ENCODE measurements at regions not wholly inside any gene's neighbourhood (a gene's known extent, or its start where the extent isn't known, plus 50 kb on each side); places are given as distances from the start of the nearest gene placed in this dataset.
A peak's percentile ranks its signal among the peaks of the same experiment; 100 is the strongest.

DNA sequence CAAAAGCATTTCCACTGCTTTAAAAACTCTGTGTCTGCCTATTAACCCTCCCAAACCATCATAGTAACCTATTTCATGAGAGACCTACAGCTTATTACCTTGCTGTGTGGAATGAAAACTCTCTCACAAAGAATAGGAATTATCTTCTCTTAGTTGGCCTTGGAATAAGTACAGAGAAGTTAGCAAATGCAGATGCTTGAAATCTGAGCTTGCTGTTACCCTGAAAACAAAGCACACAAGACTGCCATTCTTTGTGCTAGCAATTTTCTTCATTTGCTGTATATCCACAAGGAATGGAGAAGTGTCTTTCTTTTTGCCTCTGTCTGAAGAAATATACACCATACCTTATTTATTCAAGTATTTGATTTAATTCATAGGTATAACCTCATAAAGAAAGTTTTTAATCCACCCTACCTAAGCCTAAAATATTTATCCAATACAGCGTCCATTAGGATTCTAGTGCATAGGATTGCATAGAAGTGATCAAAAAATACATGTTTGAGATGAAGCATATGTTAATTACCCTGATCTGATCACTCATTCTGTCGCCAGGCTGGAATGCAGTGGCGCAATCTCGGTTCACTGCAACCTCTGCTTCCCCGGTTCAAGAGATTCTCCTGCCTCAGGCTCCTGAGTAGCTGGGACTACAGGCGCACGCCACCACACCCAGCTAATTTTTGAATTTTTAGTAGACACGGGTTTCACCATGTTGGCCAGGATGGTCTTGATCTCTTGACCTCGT lies 451.1 kb downstream of the LTN1 start:
- Mint-ChIP-seq H3K27ac (no peak overlapping the region), H3K36me3 (no peaks in the 10 kb centered on the region), H3K27me3 (peaks cover 2% of the 10 kb centered on the region), H3K4me1 (no peaks in the 10 kb centered on the region), H3K4me3 (no peak overlapping the region), H3K9me3 (ENCODE audit: low read depth) (no peaks in the 10 kb centered on the region)
- CTCF ChIA-PET = no interaction called here
- ATAC-seq (no peak), DNase-seq (no peak)

DNA sequence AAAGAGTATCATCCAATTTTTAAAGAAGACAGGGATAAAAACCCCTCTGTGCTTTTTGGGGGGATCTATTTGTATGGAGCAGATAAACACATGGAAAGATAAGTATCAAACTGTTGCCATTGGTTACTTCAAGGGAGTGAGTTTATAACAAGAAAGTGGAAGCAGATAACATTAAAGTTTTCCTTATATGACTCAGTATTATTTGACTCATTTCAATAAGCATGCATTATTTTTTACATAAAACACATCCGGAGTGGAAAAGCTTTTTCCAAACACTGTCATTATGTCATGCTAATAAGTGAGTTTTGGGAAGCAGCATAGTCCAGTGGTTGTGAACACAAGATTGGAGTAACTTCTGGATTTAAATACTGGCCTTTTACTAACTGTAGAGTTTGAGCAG lies 452.2 kb downstream of the LTN1 start:
- CTCF ChIA-PET = no interaction called here
- no peak overlapping the region for H3K4me3 Mint-ChIP-seq
- DNase-seq = no peak

DNA sequence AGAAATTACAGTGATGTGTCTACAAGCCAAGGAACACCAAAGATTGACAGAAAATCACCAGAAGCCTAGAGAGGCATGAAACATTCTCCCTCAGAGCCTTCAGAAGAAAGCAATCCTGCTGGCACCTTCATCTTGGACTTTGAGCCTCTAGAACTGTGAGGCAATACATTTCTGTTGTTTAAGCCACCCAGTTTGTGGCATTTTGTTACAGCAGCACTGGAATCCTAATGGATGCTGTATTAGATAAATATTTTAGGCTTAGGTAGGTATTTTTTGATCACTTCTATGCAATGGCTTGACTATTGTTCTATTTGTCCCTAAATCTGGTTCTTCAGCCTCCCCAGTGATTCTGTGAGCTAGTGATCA lies 453.1 kb downstream of the LTN1 start:
- ATAC-seq = no peak
- Mint-ChIP-seq H3K4me1 (no peaks in the 10 kb centered on the region), H3K27ac (no peak overlapping the region), H3K36me3 (no peaks in the 10 kb centered on the region), H3K9me3 (ENCODE audit: low read depth) (no peaks in the 10 kb centered on the region), H3K4me3 (no peak overlapping the region), H3K27me3 (peaks cover 8% of the 10 kb centered on the region)
- CTCF ChIA-PET = no interaction called here
- no peak for DNase-seq

More for the DNA sequence above, 452.2 kb downstream of the LTN1 start:
- no peak for ATAC-seq
- no peaks in the 10 kb centered on the region for H3K4me1 Mint-ChIP-seq
- H3K27ac Mint-ChIP-seq = no peak overlapping the region
- H3K9me3 Mint-ChIP-seq (ENCODE audit: low read depth) = no peaks in the 10 kb centered on the region
- H3K36me3 Mint-ChIP-seq = no peaks in the 10 kb centered on the region
- peaks cover 2% of the 10 kb centered on the region for H3K27me3 Mint-ChIP-seq

DNA sequence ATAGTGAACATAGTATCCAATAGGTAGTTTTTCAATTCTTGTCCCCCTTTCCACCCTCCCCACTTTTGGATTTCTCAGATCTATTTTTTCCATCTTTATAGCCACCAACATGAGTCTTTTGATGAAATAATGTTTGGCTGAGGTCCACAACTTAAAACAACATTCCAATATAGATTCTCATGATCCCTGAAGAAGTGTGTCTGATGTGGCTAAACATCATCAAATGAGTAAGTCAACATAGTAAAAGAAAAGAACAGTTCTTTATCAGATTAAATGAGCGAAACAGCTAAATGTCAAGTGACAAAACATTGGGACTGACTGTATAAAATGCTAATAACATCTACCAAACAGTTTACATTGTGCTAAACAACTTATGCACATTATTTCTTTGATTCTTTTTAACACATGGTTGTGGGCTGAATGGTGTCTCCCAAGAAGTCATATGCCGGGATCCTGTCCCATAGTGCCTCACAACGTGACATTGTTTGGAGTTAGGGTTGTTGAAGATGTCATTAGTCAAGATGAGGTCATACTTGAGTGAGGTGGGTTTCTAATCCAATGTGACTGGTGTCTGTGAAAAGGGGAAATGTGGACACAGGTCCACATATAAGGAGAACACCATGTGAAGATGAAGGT lies 453.6 kb downstream of the LTN1 start:
- no peaks in the 10 kb centered on the region for H3K9me3 Mint-ChIP-seq (ENCODE audit: low read depth)
- no peaks in the 10 kb centered on the region for H3K36me3 Mint-ChIP-seq
- peaks cover 8% of the 10 kb centered on the region for H3K27me3 Mint-ChIP-seq
- ATAC-seq (no peak), DNase-seq (no peak)
- no peak overlapping the region for H3K4me3 Mint-ChIP-seq
- CTCF ChIA-PET = no interaction called here
- no peak overlapping the region for H3K27ac Mint-ChIP-seq
- H3K4me1 Mint-ChIP-seq = no peaks in the 10 kb centered on the region

DNA sequence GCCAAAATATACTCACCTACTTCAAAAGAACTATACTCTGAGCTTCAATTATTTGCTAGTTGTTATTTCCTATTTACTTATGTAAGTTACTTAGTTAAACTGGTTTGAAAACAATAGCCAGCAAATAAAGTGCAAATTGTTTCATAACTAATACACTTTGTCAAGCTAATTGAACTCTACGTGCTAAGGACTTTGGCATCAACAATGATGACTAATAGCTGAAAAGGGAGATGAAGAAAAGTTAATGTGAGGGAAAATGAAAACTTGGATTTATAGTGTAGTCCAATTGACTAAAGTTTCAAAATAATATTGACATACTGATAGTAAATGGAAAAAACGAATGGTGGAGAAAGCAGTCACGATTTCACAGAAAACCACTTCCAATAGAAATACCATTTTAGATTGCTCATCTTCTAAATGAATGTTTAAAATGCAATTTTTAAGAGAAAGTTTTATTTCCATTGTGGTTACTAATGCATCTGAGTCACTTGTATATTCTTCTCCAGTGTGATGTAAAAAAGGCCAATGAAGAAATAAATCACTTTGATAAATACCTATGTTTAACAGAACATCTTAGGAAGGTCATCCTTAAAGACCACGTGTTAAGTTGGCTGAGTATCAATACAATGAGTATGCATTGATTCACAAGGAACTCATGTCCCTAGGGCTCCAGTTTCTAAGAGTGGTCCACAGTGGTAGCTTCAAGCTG lies 455.2 kb downstream of the LTN1 start:
- ATAC-seq (no peak), DNase-seq (no peak)
- CTCF ChIA-PET = no interaction called here
- H3K27ac Mint-ChIP-seq = no peak overlapping the region
- H3K9me3 Mint-ChIP-seq (ENCODE audit: low read depth) = no peaks in the 10 kb centered on the region
- no peaks in the 10 kb centered on the region for H3K4me1 Mint-ChIP-seq
- H3K36me3 Mint-ChIP-seq = no peaks in the 10 kb centered on the region
- H3K4me3 Mint-ChIP-seq = no peak overlapping the region
- H3K27me3 Mint-ChIP-seq = peaks cover 11% of the 10 kb centered on the region

DNA sequence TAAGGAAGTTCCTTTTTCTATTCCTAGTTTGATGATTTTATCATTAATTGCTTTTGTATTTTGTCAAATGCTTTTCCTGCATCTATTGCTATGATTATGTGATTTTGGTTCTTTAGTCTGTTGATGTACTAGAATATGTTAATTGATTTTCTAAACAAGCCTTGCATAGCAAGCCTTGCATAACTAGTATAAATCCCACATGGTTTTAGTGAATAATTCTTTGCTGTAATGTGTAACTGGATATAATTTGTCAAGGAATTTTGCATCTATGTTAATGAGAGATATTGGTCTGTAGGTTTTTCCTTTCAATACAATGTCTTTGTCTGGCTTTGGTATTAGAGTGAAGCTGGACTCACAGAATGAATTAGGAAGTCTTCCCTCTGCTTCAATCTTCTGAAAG lies 460.2 kb downstream of the LTN1 start:
- H3K27ac Mint-ChIP-seq = no peak overlapping the region
- H3K4me1 Mint-ChIP-seq = no peaks in the 10 kb centered on the region
- no peak for DNase-seq
- CTCF ChIA-PET = no interaction called here
- no peak for ATAC-seq
- no peaks in the 10 kb centered on the region for H3K9me3 Mint-ChIP-seq (ENCODE audit: low read depth)
- peaks cover 20% of the 10 kb centered on the region for H3K27me3 Mint-ChIP-seq
- no peak overlapping the region for H3K4me3 Mint-ChIP-seq
- no peaks in the 10 kb centered on the region for H3K36me3 Mint-ChIP-seq

DNA sequence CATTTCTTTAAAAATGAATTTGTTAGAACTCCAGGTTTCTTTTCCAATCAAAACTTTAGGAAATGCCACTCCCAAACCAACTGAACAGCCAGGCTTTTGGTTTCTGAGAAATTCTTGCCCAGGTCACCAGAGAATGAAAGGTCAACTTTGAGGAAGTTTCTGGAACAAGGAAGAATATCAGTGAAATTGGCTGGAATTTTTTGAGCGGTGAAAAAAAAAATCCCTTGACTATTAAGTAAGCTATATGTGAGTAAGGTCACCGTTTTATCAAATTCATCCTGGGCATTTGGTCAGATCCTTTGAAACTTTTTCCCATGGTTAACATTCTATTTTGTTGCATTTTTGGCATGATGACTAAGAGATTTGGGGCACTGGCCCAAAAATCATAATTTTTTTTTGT lies 469.3 kb downstream of the LTN1 start:
- Mint-ChIP-seq H3K4me3 (no peak overlapping the region), H3K27me3 (peaks cover 9% of the 10 kb centered on the region), H3K27ac (no peak overlapping the region), H3K4me1 (peaks cover 3% of the 10 kb centered on the region), H3K36me3 (no peaks in the 10 kb centered on the region), H3K9me3 (ENCODE audit: low read depth) (no peaks in the 10 kb centered on the region)
- ATAC-seq = no peak
- DNase-seq = no peak
- CTCF ChIA-PET = no interaction called here

DNA sequence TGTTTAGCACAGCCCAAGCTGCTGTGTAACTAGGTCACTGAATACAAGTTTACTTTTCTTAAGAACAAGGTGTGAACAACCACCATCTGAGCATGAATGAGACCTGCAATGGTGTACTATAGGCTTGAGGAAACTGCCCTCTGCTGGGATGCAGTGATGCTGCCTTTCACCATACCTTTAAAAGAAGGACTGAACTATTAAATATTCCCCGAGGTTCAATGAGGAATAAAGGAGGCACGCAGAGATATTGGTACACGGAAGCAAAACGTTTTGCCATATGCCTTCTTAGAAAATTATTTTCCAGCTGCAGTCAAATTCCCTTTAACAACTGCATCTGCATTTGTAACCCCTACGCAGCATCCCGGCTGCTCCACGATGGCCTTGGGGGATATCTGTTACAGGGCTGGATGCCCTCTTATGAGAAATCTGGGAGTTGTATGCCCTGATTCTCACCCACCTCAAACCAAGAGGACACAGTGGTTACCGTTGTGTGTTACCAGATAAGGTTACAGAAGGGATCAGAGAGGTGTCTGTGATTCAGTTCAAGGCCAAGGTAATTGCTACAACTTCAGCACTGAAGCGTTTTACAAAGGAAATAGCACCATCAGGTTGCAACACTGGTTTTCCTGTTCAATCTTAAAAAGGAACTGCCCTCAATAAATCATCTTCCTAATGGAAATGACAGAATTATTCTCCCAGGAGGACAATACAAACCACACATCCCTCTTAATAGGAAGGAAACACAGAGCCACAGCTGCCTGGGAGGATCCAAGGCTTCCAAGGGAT lies 470.5 kb downstream of the LTN1 start:
- H3K4me1 Mint-ChIP-seq = peaks cover 3% of the 10 kb centered on the region
- H3K4me3 Mint-ChIP-seq = no peak overlapping the region
- CTCF ChIA-PET = interaction anchor here (2.0 kb wide), 1 partner anchor 223 kb away, joined by 7 read pairs; no protein-coding TSS in a partner anchor
- no peak overlapping the region for H3K27ac Mint-ChIP-seq
- ATAC-seq (no peak), DNase-seq (no peak)
- H3K27me3 Mint-ChIP-seq = peaks cover 9% of the 10 kb centered on the region
- H3K36me3 Mint-ChIP-seq = no peaks in the 10 kb centered on the region
- no peaks in the 10 kb centered on the region for H3K9me3 Mint-ChIP-seq (ENCODE audit: low read depth)

DNA sequence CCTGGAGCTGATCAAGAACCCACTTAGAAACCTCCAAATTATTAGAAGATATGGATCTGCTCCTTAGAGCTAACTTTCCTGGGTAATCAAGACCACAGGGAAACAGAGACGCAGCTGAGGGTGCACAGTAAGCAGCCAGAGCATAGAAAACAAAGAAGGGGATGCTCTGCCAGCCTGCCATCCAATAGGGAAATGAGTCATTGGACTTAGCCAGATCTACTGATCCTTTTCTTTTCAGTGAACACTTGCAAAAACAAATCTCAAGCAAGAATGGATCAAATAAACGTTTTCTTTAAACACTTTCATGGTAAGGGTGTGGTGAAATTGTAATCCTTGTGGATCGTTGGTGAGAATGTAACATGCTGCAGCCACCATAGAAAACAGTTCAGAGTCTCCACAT lies 474.0 kb downstream of the LTN1 start:
- Mint-ChIP-seq H3K36me3 (no peaks in the 10 kb centered on the region), H3K4me1 (peaks cover 3% of the 10 kb centered on the region), H3K4me3 (no peak overlapping the region), H3K27ac (no peak overlapping the region), H3K27me3 (peaks cover 6% of the 10 kb centered on the region), H3K9me3 (ENCODE audit: low read depth) (no peaks in the 10 kb centered on the region)
- ATAC-seq (no peak), DNase-seq (no peak)
- CTCF ChIA-PET = interaction anchor here (6.2 kb wide), 1 partner anchor 226 kb away, joined by 89 read pairs; no protein-coding TSS in a partner anchor

DNA sequence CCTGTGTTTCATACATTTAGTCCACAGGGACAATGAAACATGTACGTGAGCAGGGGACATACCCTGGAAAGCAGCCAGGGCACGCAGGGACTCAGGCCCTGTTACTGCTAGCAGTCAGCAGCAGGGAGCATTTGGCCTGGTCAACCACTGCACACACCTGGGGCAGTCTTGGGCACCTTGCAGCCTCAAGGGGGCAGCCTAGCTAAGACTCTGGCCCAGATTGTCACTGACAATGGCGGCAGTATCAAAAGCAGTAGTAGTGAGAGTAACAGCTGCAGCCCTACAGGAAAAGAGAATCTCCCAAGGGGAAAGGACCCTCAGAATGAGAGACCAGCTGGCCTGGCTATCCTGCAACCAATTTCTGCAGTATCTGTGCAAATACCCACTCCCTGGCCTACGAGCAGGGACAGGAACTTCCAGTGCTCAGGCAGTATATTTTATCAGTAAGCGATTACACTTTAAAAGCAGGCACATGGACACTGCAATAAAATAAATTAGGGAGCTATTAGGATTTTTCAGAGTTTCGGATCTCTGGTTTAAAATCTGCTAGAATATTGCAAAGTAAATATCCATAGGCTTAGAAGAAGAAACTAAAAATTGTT lies 475.6 kb downstream of the LTN1 start:
- CTCF ChIA-PET = interaction anchor here (0.6 to 6.2 kb wide), 10 partner anchors 11 to 423 kb away, joined by 3 to 89 read pairs (median 3); no protein-coding TSS in a partner anchor
- H3K4me3 Mint-ChIP-seq = no peak overlapping the region

DNA sequence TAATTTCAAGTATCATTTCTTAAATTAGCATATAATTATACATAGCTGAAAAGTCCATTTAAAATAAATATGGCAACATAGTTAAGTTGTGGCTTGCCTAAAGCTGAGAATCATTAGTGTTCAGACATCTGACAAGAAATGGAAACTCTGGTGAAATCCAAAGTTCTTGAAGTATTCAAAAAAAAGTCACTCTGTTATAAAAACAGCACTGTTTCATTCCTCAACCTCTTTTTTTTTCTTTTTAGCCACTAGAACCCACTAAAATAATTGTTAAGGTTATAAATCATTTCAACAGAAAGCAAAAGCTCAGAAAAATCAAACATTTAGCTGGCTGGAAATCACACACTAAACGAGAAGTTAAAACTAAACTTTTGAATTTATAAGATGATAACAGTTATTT lies 476.7 kb downstream of the LTN1 start:
- Mint-ChIP-seq H3K27ac (no peak overlapping the region), H3K4me1 (no peaks in the 10 kb centered on the region), H3K9me3 (ENCODE audit: low read depth) (no peaks in the 10 kb centered on the region), H3K36me3 (no peaks in the 10 kb centered on the region), H3K27me3 (peaks cover 8% of the 10 kb centered on the region), H3K4me3 (no peak overlapping the region)
- ATAC-seq = no peak
- no peak for DNase-seq
- CTCF ChIA-PET = interaction anchor here (2.3 to 6.2 kb wide), 2 partner anchors 229 to 424 kb away, joined by 10 to 89 read pairs; no protein-coding TSS in a partner anchor

More for the DNA sequence above, 475.6 kb downstream of the LTN1 start:
- peaks cover 8% of the 10 kb centered on the region for H3K27me3 Mint-ChIP-seq
- peak; percentile 78 for DNase-seq
- no peak overlapping the region for H3K27ac Mint-ChIP-seq
- H3K9me3 Mint-ChIP-seq (ENCODE audit: low read depth) = no peaks in the 10 kb centered on the region
- H3K36me3 Mint-ChIP-seq = no peaks in the 10 kb centered on the region
- no peaks in the 10 kb centered on the region for H3K4me1 Mint-ChIP-seq
- peak; percentile 92 for ATAC-seq

DNA sequence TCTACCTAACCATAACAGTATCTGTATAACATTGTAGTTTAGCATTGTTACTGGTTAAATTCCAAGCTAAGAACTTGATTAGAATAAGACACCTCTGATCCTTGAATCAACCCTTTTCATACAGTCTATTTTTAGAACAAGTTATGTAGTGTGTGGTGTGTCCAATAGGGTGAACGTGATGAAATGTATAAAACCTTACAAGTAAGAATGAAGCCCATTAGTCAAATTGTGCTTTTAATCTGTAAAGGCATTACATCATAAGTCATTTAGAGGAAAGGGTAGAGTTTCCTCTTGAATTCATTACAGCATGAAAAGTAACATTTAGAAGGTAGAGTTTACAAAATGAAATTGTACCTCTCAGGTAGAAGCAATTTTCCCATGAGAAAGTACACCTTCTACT lies 479.2 kb downstream of the LTN1 start:
- H3K36me3 Mint-ChIP-seq = no peaks in the 10 kb centered on the region
- no peaks in the 10 kb centered on the region for H3K4me1 Mint-ChIP-seq
- peaks cover 14% of the 10 kb centered on the region for H3K27me3 Mint-ChIP-seq
- no peaks in the 10 kb centered on the region for H3K9me3 Mint-ChIP-seq (ENCODE audit: low read depth)
- DNase-seq (no peak), ATAC-seq (no peak)
- H3K27ac Mint-ChIP-seq = no peak overlapping the region
- H3K4me3 Mint-ChIP-seq = no peak overlapping the region
- CTCF ChIA-PET = interaction anchor here (6.2 kb wide), 1 partner anchor 232 kb away, joined by 89 read pairs; no protein-coding TSS in a partner anchor

DNA sequence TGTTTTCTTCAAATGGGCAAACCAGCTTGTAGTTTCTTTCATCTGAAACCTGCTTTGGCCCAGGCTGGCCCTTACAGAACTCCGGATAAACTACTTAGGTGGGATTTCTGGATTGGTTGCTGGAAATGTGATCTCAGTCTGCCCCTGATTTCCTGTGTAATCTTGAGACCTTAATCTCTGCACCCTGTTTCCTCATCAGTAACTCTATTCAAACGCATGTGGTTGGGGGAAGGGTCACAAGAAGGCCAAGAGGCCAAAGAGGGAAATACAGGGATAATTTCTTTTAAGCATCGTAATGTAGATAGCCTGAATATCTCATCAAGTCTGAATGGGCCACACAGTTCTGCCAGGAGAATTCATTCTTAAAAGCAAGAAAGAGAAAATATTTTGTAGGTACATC lies 483.6 kb downstream of the LTN1 start:
- CTCF ChIA-PET = no interaction called here
- Mint-ChIP-seq H3K36me3 (no peaks in the 10 kb centered on the region), H3K27ac (no peak overlapping the region), H3K27me3 (peaks cover 9% of the 10 kb centered on the region), H3K9me3 (ENCODE audit: low read depth) (peaks cover 3% of the 10 kb centered on the region), H3K4me1 (no peaks in the 10 kb centered on the region), H3K4me3 (no peak overlapping the region)
- no peak for DNase-seq
- ATAC-seq = no peak

All from activated CD8-positive, alpha-beta memory T cell treated with anti-CD3 and anti-CD28 coated beads, Interleukin-2, amount 10 ng/mL, durations not matched to agents 7 days and 5 days (primary cell).